ENCODE measurements at regions not wholly inside any gene's neighbourhood (a gene's known extent, or its start where the extent isn't known, plus 50 kb on each side); places are given as distances from the start of the nearest gene placed in this dataset.

- TF ChIP-seq ZNF18 (CRISPR knock-in tag; IDR thresholded peaks at IDR 0.05; ENCODE audit: insufficient replicate concordance) (no peak), GMEB2 (CRISPR knock-in tag; IDR thresholded peaks at IDR 0.05; ENCODE audit: low read depth) (no peak), ZBTB10 (CRISPR knock-in tag; IDR thresholded peaks at IDR 0.05; ENCODE audit: borderline replicate concordance) (no peak), MAZ (IDR thresholded peaks at IDR 0.05; ENCODE audit: borderline replicate concordance, low read depth, low read length) (no peak), MAZ (CRISPR knock-in tag; IDR thresholded peaks at IDR 0.05; ENCODE audit: low read depth) (no peak), SALL2 (CRISPR knock-in tag; IDR thresholded peaks at IDR 0.05) (no peak), ZNF337 (CRISPR knock-in tag; IDR thresholded peaks at IDR 0.05; ENCODE audit: borderline replicate concordance, low read depth) (no peak), TARDBP (CRISPR knock-in tag; IDR thresholded peaks at IDR 0.05) (no peak)
Measured at GRCh38 chr17:73774852-73775251, 130.6 kb upstream of the SDK2 start (continued).

Data from HepG2 (cell line).